Mesenchymal stem cell (in vitro differentiated cells and primary cell): ENCODE measurements at regions not wholly inside any gene's neighbourhood (a gene's known extent, or its start where the extent isn't known, plus 50 kb on each side); places are given as distances from the start of the nearest gene placed in this dataset.

Experiments used
- DNase-seq: peaks from one replicate; pipeline ENCODE4 v3.0.0-alpha.2; 2013
- H2AFZ ChIP-seq: one replicate; pipeline ENCODE4 v1.6.1; 2013; ENCODE audit warnings: low read depth, mild to moderate bottlenecking, control low read depth, inconsistent platforms, low read length, moderate library complexity
- H2AK5ac ChIP-seq: 2 replicates; pipeline ENCODE4 v1.6.1; 2013; ENCODE audit warnings: low read length, moderate library complexity, mild to moderate bottlenecking, inconsistent platforms; ENCODE audit not compliant: severe bottlenecking
- H2BK120ac ChIP-seq: one replicate; pipeline ENCODE4 v1.6.1; 2013; ENCODE audit warnings: low read depth, mild to moderate bottlenecking, inconsistent platforms, low read length, moderate library complexity
- H2BK12ac ChIP-seq, 2 experiments: one replicate each; pipeline ENCODE4 v1.6.1; 2013; ENCODE audit warnings: inconsistent platforms in 2 of 2, low read length in 2 of 2, mild to moderate bottlenecking in 2 of 2, moderate library complexity in 2 of 2, control low read depth in 1 of 2
- H2BK15ac ChIP-seq: one replicate; pipeline ENCODE4 v1.6.1; 2013; ENCODE audit warnings: mild to moderate bottlenecking, low read depth, inconsistent platforms; ENCODE audit not compliant: poor library complexity, severe bottlenecking
- H2BK5ac ChIP-seq: 2 replicates; pipeline ENCODE4 v1.6.1; 2013; ENCODE audit warnings: low read depth, mild to moderate bottlenecking, low read length, control low read depth, inconsistent platforms; ENCODE audit not compliant: poor library complexity, severe bottlenecking
- H3K14ac ChIP-seq, 2 experiments: one replicate each; pipeline ENCODE4 v1.6.1; 2013; ENCODE audit warnings: inconsistent platforms in 2 of 2, low read length in 2 of 2, control low read depth in 1 of 2, mild to moderate bottlenecking in 1 of 2, moderate library complexity in 1 of 2
- H3K18ac ChIP-seq, 2 experiments: one replicate each; pipeline ENCODE4 v1.6.1; 2013; ENCODE audit warnings: inconsistent platforms in 2 of 2, low read length in 2 of 2, control low read depth in 1 of 2, low read depth in 1 of 2, mild to moderate bottlenecking in 1 of 2
- H3K23ac ChIP-seq, 2 experiments: one replicate each; pipeline ENCODE4 v1.6.1; 2013; ENCODE audit warnings: inconsistent platforms in 2 of 2, low read length in 2 of 2, mild to moderate bottlenecking in 2 of 2, moderate library complexity in 2 of 2, control low read depth in 1 of 2
- H3K27ac ChIP-seq: 2 replicates; pipeline ENCODE4 v1.5.1; 2013; ENCODE audit warnings: mild to moderate bottlenecking, moderate library complexity, low read length, control low read depth, inconsistent platforms; ENCODE audit not compliant: poor library complexity, severe bottlenecking
- H3K27me3 ChIP-seq, 2 experiments: 2 replicates each; pipeline versions ENCODE4 v1.6.1 to v1.7.0; 2013; ENCODE audit warnings: low read length in 2 of 2, mild to moderate bottlenecking in 2 of 2, moderate library complexity in 2 of 2, control low read depth in 1 of 2, inconsistent platforms in 1 of 2; ENCODE audit not compliant: control insufficient read depth in 1 of 2, insufficient read depth in 1 of 2
- H3K36me3 ChIP-seq, 2 experiments: 2 replicates each; pipeline versions ENCODE4 v1.6.1 to v1.7.0; 2013; ENCODE audit warnings: low read length in 2 of 2, control low read depth in 1 of 2, inconsistent platforms in 1 of 2, low read depth in 1 of 2, mild to moderate bottlenecking in 1 of 2; ENCODE audit not compliant: insufficient read depth in 2 of 2, control insufficient read depth in 1 of 2
- H3K4ac ChIP-seq, 2 experiments: one replicate each; pipeline ENCODE4 v1.6.1; 2013; ENCODE audit warnings: inconsistent platforms in 2 of 2, low read length in 2 of 2, mild to moderate bottlenecking in 2 of 2, moderate library complexity in 2 of 2, control low read depth in 1 of 2, low read depth in 1 of 2
- H3K4me1 ChIP-seq: 2 replicates; pipeline ENCODE4 v1.6.1; 2013; ENCODE audit warnings: low read depth, low read length, control low read depth; ENCODE audit not compliant: control insufficient read depth, insufficient read depth
- H3K4me2 ChIP-seq: 2 replicates; pipeline ENCODE4 v1.6.1; 2013; ENCODE audit warnings: low read length, mild to moderate bottlenecking, inconsistent platforms; ENCODE audit not compliant: poor library complexity, severe bottlenecking
- H3K4me3 ChIP-seq, 2 experiments: 2 replicates each; pipeline versions ENCODE4 v1.5.1 to v1.7.0; 2013; ENCODE audit warnings: low read length in 2 of 2, mild to moderate bottlenecking in 2 of 2, control low read depth in 1 of 2, low read depth in 1 of 2; ENCODE audit not compliant: insufficient read depth in 1 of 2
- H3K79me1 ChIP-seq: replicated peaks from 2 replicates; pipeline ENCODE4 v1.6.1; 2013; ENCODE audit warnings: mild to moderate bottlenecking, control low read depth, low read length, inconsistent platforms; ENCODE audit not compliant: poor library complexity, severe bottlenecking
- H3K9ac ChIP-seq: 2 replicates; pipeline ENCODE4 v1.7.0; 2013; ENCODE audit warnings: mild to moderate bottlenecking, low read length, moderate library complexity
- H3K9me3 ChIP-seq: 2 replicates; pipeline ENCODE4 v1.7.0; 2013; ENCODE audit warnings: mild to moderate bottlenecking, low read length; ENCODE audit not compliant: control insufficient read depth
- H4K8ac ChIP-seq: one replicate; pipeline ENCODE4 v1.6.1; 2013; ENCODE audit warnings: inconsistent platforms, mild to moderate bottlenecking, low read length, moderate library complexity
- H4K91ac ChIP-seq: one replicate; pipeline ENCODE4 v1.6.1; 2013; ENCODE audit warnings: mild to moderate bottlenecking, low read length, inconsistent platforms
- WGBS: methylation state at CpG from one replicate; pipeline ENCODE4 v1.1.7; 2013; ENCODE audit warnings: mixed read lengths; 5-methylcytosine and 5-hydroxymethylcytosine counted together

DNA sequence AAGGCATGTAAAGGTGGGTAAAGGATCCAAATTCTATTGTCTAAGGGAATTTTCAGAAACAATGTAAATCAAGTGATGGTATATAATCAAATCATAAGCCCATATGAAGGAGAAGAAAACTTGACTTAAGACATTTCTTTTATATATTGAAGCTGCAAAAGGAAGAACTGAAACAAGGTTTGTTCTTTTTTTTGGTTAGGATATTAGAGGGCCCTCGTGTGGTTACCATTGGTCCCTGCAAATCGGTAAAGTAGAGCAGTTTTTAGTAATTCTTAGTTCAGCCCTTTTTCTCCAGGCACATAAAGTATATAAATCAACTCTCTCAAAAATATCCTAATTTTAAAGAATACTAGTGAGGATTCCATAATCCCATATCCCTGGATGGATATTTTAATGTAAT, 105.6 kb upstream of the STK17B start:
- Histone ChIP-seq H2BK5ac (no peak overlapping the region), H2BK120ac (no peak overlapping the region)
- no CpG with 5 or more reads among the region's 2 CpGs for WGBS

GRCh38 chr2:196278491-196278911, 107.1 kb upstream of the STK17B start:
- Histone ChIP-seq H3K27ac (peak overlapping the region; percentile 7), H2BK15ac (no peak overlapping the region), H4K91ac (no peak overlapping the region), H2AK5ac (no peak overlapping the region), H4K8ac (no peak overlapping the region), H2BK120ac (no peak overlapping the region), H3K27me3 (no peaks in the 10 kb centered on the region), H2BK5ac (no peak overlapping the region), H3K4me3 (peak overlapping the region in 1 of 2 experiments; percentile 10), H3K9me3 (no peaks in the 10 kb centered on the region), H2AFZ (no peak overlapping the region), H3K36me3 (no peaks in the 10 kb centered on the region), H3K18ac (peak overlapping the region in 1 of 2 experiments; percentile 73), H3K23ac (no peak overlapping the region), H3K4ac (no peak overlapping the region), H3K4me1 (peaks cover 9% of the 10 kb centered on the region), H3K9ac (peak overlapping the region; percentile 68), H3K4me2 (no peak overlapping the region), H3K14ac (no peak overlapping the region), H3K79me1 (no peaks in the 10 kb centered on the region), H2BK12ac (no peak overlapping the region)
- peak; percentile 66 for DNase-seq
- 67% methylated on average over 10 of the region's 10 CpGs for WGBS

More for the DNA sequence above, 105.6 kb upstream of the STK17B start:
- Histone ChIP-seq H2AK5ac (no peak overlapping the region), H3K4me3 (no peak overlapping the region), H3K23ac (no peak overlapping the region), H4K91ac (no peak overlapping the region), H3K4me2 (no peak overlapping the region), H3K4me1 (peaks cover 12% of the 10 kb centered on the region), H2BK12ac (no peak overlapping the region), H3K27me3 (no peaks in the 10 kb centered on the region), H3K27ac (no peak overlapping the region), H3K4ac (no peak overlapping the region), H2AFZ (no peak overlapping the region), H3K36me3 (no peaks in the 10 kb centered on the region), H3K9me3 (no peaks in the 10 kb centered on the region), H3K79me1 (no peaks in the 10 kb centered on the region), H2BK15ac (no peak overlapping the region), H3K9ac (no peak overlapping the region), H3K18ac (no peak overlapping the region), H3K14ac (no peak overlapping the region), H4K8ac (no peak overlapping the region)
- DNase-seq: peak; percentile 59

DNA sequence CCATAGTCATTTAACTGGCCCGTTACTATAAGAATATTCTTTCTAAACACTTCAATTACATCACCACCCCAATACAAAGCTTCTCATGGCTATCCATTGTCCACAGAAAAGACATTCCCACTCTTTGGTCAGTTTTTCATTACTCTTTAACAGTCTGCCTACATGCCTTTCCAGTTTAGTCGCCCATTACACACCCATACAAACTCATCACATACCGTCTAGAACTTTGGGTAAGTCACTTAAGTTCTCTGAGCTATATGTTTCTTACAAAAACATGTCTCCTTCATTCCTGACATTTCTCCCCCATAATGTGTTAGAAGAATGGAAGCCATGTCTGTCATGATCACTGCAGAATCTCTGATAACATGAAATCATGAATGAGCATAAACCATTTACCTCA, 108.2 kb upstream of the STK17B start:
- peaks cover 4% of the 10 kb centered on the region for H3K4me1 ChIP-seq
- no peak overlapping the region for H4K8ac ChIP-seq
- no peak for DNase-seq

GRCh38 chr2:196284144-196284844, 112.9 kb upstream of the STK17B start:
- no peak overlapping the region for H4K91ac ChIP-seq
- H2BK5ac ChIP-seq: no peak overlapping the region
- H3K4me3 ChIP-seq: peak overlapping the region in 1 of 2 experiments; percentile 27
- no peaks in the 10 kb centered on the region for H3K36me3 ChIP-seq
- H2BK120ac ChIP-seq: no peak overlapping the region
- H4K8ac ChIP-seq: no peak overlapping the region
- no peak overlapping the region for H2AK5ac ChIP-seq
- no peak overlapping the region for H3K4ac ChIP-seq
- no peak overlapping the region for H2BK12ac ChIP-seq
- H3K18ac ChIP-seq: no peak overlapping the region
- H2AFZ ChIP-seq: no peak overlapping the region
- no peaks in the 10 kb centered on the region for H3K79me1 ChIP-seq
- no peak overlapping the region for H3K14ac ChIP-seq
- H3K4me1 ChIP-seq: no peaks in the 10 kb centered on the region
- H3K9ac ChIP-seq: peak overlapping the region; percentile 70
- no peak overlapping the region for H3K27ac ChIP-seq
- no peak overlapping the region for H3K23ac ChIP-seq
- no peak for DNase-seq
- H3K4me2 ChIP-seq: no peak overlapping the region
- H3K27me3 ChIP-seq: no peaks in the 10 kb centered on the region
- 94% methylated on average over 2 of the region's 3 CpGs for WGBS
- H2BK15ac ChIP-seq: no peak overlapping the region
- no peaks in the 10 kb centered on the region for H3K9me3 ChIP-seq

More for the DNA sequence above, 108.2 kb upstream of the STK17B start:
- Histone ChIP-seq H3K36me3 (no peaks in the 10 kb centered on the region), H3K4me2 (no peak overlapping the region), H3K4ac (no peak overlapping the region), H3K79me1 (no peaks in the 10 kb centered on the region), H3K9ac (no peak overlapping the region), H3K27ac (peak overlapping the region; percentile 2), H3K23ac (no peak overlapping the region), H2AFZ (no peak overlapping the region), H2BK15ac (no peak overlapping the region), H3K14ac (no peak overlapping the region), H2BK12ac (no peak overlapping the region), H2BK120ac (no peak overlapping the region), H3K27me3 (no peaks in the 10 kb centered on the region), H2BK5ac (no peak overlapping the region), H3K9me3 (no peaks in the 10 kb centered on the region), H4K91ac (no peak overlapping the region), H3K18ac (no peak overlapping the region), H2AK5ac (no peak overlapping the region), H3K4me3 (no peak overlapping the region)
- WGBS: 78% methylated on average over 3 of the region's 3 CpGs
